GM21737 (cell line): ENCODE measurements at regions not wholly inside any gene's neighbourhood (a gene's known extent, or its start where the extent isn't known, plus 50 kb on each side); places are given as distances from the start of the nearest gene placed in this dataset.
"Not testable (repeated sequence)": the region's sequence is repeated elsewhere in the genome, so short reads cannot be mapped to it uniquely, and the experiment has no call there.

Source experiments
- ATAC-seq: cut with Tn5 transposase; IDR thresholded peaks from one replicate; pipeline ENCODE4 v1.9.1; 2021; ENCODE audit warnings: mild to moderate bottlenecking, moderate library complexity; ENCODE audit not compliant: unreplicated experiment

GRCh38 chr1:157460381-157460780, 91.9 kb downstream of the FCRL5 start:
- ATAC-seq = no peak

- no peak for ATAC-seq
These were observed 95.0 kb downstream of the FCRL5 start for GRCh38 chr1:157457279-157457678.

- no peak for ATAC-seq
These were observed 97.0 kb downstream of the FCRL5 start for GRCh38 chr1:157455318-157455717.

- ATAC-seq = no peak
These were observed 102.2 kb downstream of the FCRL5 start for GRCh38 chr1:157450106-157450505.

GRCh38 chr1:157448636-157449035, 103.7 kb downstream of the FCRL5 start:
- no peak for ATAC-seq

GRCh38 chr1:157446356-157446755, 106.0 kb downstream of the FCRL5 start:
- ATAC-seq = not testable (repeated sequence)

- not testable (repeated sequence) for ATAC-seq
These were observed 106.6 kb downstream of the FCRL5 start for GRCh38 chr1:157445616-157446140.

GRCh38 chr1:157442065-157442464, 110.2 kb downstream of the FCRL5 start:
- ATAC-seq = no peak

GRCh38 chr1:157439302-157439954, 112.9 kb downstream of the FCRL5 start:
- ATAC-seq = no peak

- ATAC-seq = no peak
These were observed 113.7 kb downstream of the FCRL5 start for GRCh38 chr1:157438613-157439012.

GRCh38 chr1:157438146-157438545, 114.2 kb downstream of the FCRL5 start:
- ATAC-seq = no peak

- ATAC-seq = no peak
These were observed 115.0 kb downstream of the FCRL5 start for GRCh38 chr1:157437296-157437695.

GRCh38 chr1:157431751-157432150, 120.6 kb downstream of the FCRL5 start:
- ATAC-seq = no peak

- ATAC-seq = no peak
These were observed 122.6 kb downstream of the FCRL5 start for GRCh38 chr1:157429601-157430240.

- not testable (repeated sequence) for ATAC-seq
These were observed 128.6 kb downstream of the FCRL5 start for GRCh38 chr1:157423764-157424163.

- ATAC-seq = no peak
These were observed 132.3 kb downstream of the FCRL5 start for GRCh38 chr1:157419845-157420542.

GRCh38 chr1:157418659-157419058, 133.7 kb downstream of the FCRL5 start:
- ATAC-seq = no peak

- ATAC-seq = no peak
These were observed 134.1 kb downstream of the FCRL5 start for GRCh38 chr1:157418231-157418630.

GRCh38 chr1:157415661-157416060, 136.7 kb downstream of the FCRL5 start:
- ATAC-seq = no peak

- ATAC-seq = no peak
These were observed 140.0 kb downstream of the FCRL5 start for GRCh38 chr1:157412308-157412707.

- ATAC-seq = no peak
These were observed 140.5 kb downstream of the FCRL5 start for GRCh38 chr1:157411769-157412168.

- ATAC-seq = no peak
These were observed 141.3 kb downstream of the FCRL5 start for GRCh38 chr1:157411064-157411463.
